ENCODE measurements at regions not wholly inside any gene's neighbourhood (a gene's known extent, or its start where the extent isn't known, plus 50 kb on each side); places are given as distances from the start of the nearest gene placed in this dataset.

DNA sequence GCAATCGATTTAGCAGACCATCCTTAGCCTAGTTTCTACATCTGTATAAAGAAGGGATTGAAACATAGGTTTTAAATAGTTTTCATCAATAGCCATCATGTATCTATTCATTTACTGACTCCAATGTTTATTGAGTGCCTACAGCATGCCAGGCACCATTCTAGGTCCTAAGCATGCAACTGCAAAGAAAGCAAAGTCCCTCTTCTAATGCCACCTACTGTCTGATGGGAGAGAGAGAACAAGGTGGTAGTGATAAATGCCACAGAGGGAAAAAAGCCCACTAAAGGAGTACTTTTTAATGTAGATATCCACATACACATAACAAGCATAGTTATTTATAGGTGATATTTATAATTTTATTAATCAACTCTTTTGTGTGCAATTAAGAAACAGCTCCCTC, 67.6 kb upstream of the PPARGC1A start:
- H3K9me3 ChIP-seq = no peaks in the 10 kb centered on the region
- H3K27ac ChIP-seq = no peak overlapping the region
- peaks cover 0 to 3% of the 10 kb centered on the region in 2 donors for H3K4me1 ChIP-seq
- no peak for DNase-seq
- TF ChIP-seq, protein P1, sequence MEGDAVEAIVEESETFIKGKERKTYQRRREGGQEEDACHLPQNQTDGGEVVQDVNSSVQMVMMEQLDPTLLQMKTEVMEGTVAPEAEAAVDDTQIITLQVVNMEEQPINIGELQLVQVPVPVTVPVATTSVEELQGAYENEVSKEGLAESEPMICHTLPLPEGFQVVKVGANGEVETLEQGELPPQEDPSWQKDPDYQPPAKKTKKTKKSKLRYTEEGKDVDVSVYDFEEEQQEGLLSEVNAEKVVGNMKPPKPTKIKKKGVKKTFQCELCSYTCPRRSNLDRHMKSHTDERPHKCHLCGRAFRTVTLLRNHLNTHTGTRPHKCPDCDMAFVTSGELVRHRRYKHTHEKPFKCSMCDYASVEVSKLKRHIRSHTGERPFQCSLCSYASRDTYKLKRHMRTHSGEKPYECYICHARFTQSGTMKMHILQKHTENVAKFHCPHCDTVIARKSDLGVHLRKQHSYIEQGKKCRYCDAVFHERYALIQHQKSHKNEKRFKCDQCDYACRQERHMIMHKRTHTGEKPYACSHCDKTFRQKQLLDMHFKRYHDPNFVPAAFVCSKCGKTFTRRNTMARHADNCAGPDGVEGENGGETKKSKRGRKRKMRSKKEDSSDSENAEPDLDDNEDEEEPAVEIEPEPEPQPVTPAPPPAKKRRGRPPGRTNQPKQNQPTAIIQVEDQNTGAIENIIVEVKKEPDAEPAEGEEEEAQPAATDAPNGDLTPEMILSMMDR (IDR thresholded peaks at IDR 0.05 in 4 of 5, conservative IDR thresholded peaks at IDR 0.05 in 1 of 5) = peak in 2 of 5 experiments; percentile 6 to 29
- TF ChIP-seq POLR2A (IDR thresholded peaks at IDR 0.05) = no peak
- intact Hi-C loops (cut with DNase I; ENCODE audit: low total_unique reads) (loop anchor here (5.0 kb wide), 1 partner anchor 200 kb away; no protein-coding TSS in a partner anchor), in situ Hi-C loops (cut with MboI; ENCODE audit: low sequenced_read_pairs in 4 of 4) (no loop called here)
- H3K4me3 ChIP-seq = no peak overlapping the region
- no peaks in the 10 kb centered on the region for H3K36me3 ChIP-seq
- peak in 1 of 2 donors; percentile 67 for ATAC-seq
- no peaks in the 10 kb centered on the region for H3K27me3 ChIP-seq

DNA sequence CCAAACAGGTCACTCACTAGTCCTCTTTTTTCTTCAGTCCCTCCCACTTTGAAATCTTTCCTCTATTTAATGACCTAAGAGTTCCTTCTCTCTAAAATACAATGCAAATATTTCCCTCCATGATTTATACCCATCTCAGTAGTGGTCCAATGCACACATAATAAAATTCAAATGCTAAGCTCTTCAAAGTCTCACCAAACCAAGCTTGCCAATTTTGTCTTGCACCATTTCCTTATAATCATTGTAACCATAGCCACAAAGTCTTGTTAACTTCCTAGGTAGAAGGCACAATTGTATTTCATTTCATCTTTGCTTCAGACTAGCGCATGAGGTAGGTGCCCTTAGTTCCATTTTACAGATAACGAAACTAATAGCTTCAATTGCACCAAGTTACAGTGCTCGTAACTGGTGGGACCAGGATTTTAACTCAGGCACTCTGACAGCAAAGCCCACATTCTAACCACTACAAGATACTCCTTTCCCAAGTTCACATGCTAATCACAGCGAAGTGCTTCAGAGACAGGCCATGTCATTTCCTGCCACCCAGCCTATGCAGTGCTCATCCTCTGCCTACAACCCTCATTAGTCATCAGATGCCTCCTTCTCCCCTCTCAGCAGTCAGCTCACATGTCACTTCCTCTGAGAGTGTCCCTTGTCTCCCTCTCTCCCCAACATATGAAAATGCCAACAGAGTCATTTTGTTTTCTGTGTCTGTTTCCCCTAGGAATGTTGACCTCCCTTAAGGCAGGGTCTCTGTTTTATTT, 66.9 kb upstream of the PPARGC1A start:
- TF ChIP-seq, protein P1 (IDR thresholded peaks at IDR 0.05 in 4 of 5, conservative IDR thresholded peaks at IDR 0.05 in 1 of 5) = no peak
- TF ChIP-seq POLR2A (IDR thresholded peaks at IDR 0.05) = no peak
- intact Hi-C loops (cut with DNase I; ENCODE audit: low total_unique reads) (loop anchor here (5.0 kb wide), 1 partner anchor 199 kb away; no protein-coding TSS in a partner anchor), in situ Hi-C loops (cut with MboI; ENCODE audit: low sequenced_read_pairs in 4 of 4) (no loop called here)
- Histone ChIP-seq H3K27ac (no peak overlapping the region), H3K4me1 (peaks cover 0 to 3% of the 10 kb centered on the region in 2 donors), H3K9me3 (no peaks in the 10 kb centered on the region), H3K36me3 (no peaks in the 10 kb centered on the region), H3K27me3 (no peaks in the 10 kb centered on the region), H3K4me3 (no peak overlapping the region)
- DNase-seq = no peak
- no peak for ATAC-seq

DNA sequence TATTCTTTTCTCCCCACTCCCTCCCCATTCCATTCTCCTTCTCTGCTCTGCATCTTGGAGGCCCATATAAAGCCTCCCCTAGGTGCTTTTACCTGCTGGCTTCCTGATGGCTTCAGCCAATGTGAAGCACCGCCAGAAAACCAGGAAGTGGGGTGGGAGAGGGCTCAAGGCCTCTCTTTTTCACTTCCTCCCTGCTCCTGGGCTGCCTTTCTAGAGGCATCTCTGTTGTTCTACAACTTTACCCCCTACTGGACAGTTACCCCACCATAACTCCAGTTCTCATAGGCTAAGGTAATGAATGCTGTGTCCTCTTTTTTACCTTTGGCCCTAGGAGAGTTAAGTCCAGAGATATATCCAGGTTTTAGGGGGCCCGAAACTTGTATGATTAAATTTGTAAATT, 62.4 kb upstream of the PPARGC1A start:
- no peaks in the 10 kb centered on the region for H3K9me3 ChIP-seq
- ATAC-seq = no peak
- intact Hi-C loops (cut with DNase I; ENCODE audit: low total_unique reads) = no loop called here
- H3K4me3 ChIP-seq = no peak overlapping the region
- no peak for DNase-seq
- in situ Hi-C loops (cut with MboI; ENCODE audit: low sequenced_read_pairs in 4 of 4) = no loop called here
- no peak for TF ChIP-seq POLR2A (IDR thresholded peaks at IDR 0.05)
- TF ChIP-seq, protein P1 (IDR thresholded peaks at IDR 0.05 in 4 of 5, conservative IDR thresholded peaks at IDR 0.05 in 1 of 5) = no peak
- peaks cover 3 to 5% of the 10 kb centered on the region in 2 donors for H3K4me1 ChIP-seq
- no peaks in the 10 kb centered on the region for H3K36me3 ChIP-seq
- no peak overlapping the region for H3K27ac ChIP-seq
- H3K27me3 ChIP-seq = no peaks in the 10 kb centered on the region

DNA sequence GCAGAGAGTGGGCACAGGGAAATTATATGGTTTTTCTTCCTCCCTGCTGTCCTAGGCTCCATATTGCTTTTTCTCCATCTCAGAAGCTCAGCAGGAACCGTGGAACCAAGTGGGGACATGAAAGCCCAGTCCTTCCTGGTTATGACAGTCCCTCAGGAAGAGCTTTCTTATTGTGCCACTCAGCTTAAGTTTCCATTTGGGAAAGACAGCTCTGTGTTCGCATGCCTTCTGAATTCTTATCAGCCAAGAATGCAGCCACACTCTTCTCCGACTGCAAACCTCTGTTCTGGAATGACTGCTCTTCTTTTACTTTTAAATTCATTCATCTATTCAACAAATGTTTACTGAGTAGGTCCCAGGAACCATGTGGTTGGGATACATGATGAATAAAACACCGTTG, 58.0 kb upstream of the PPARGC1A start:
- in situ Hi-C loops (cut with MboI; ENCODE audit: low sequenced_read_pairs in 4 of 4) (loop anchor here in 2 of 4 donors (10.0 to 25.0 kb wide), 3 partner anchors 297 to 561 kb away; no protein-coding TSS in a partner anchor), intact Hi-C loops (cut with DNase I; ENCODE audit: low total_unique reads) (loop anchor here (5.0 kb wide), 2 partner anchors 469 to 576 kb away; no protein-coding TSS in a partner anchor)
- peak in 1 of 2 donors; percentile 13 for ATAC-seq
- DNase-seq = no peak
- no peaks in the 10 kb centered on the region for H3K27me3 ChIP-seq
- H3K4me3 ChIP-seq = no peak overlapping the region
- H3K36me3 ChIP-seq = no peaks in the 10 kb centered on the region
- no peak for TF ChIP-seq POLR2A (IDR thresholded peaks at IDR 0.05)
- TF ChIP-seq, protein P1 (IDR thresholded peaks at IDR 0.05 in 4 of 5, conservative IDR thresholded peaks at IDR 0.05 in 1 of 5) = no peak
- no peak overlapping the region for H3K27ac ChIP-seq
- H3K9me3 ChIP-seq = no peaks in the 10 kb centered on the region
- peaks cover 13 to 38% of the 10 kb centered on the region in 2 donors for H3K4me1 ChIP-seq
